Suprapubic skin (tissue), 4 donors: ENCODE measurements at regions not wholly inside any gene's neighbourhood (a gene's known extent, or its start where the extent isn't known, plus 50 kb on each side); places are given as distances from the start of the nearest gene placed in this dataset.

Source experiments
- DNase-seq, 2 donors: peaks; one replicate each; pipeline ENCODE4 v3.0.0-alpha.2; 2019; ENCODE audit warnings: low spot score in 2 of 2
- H3K27ac ChIP-seq: fragments of 200-600 bp; sonication (generic); one replicate; pipeline ENCODE4 v1.5.1; 2019
- H3K27me3 ChIP-seq: fragments of 200-600 bp; sonication (generic); one replicate; pipeline ENCODE4 v1.5.1; 2019
- H3K36me3 ChIP-seq: fragments of 200-600 bp; sonication (generic); one replicate; pipeline ENCODE4 v1.5.1; 2019
- H3K4me1 ChIP-seq: fragments of 200-600 bp; sonication (generic); one replicate; pipeline ENCODE4 v1.5.1; 2019
- H3K4me3 ChIP-seq: fragments of 200-600 bp; sonication (generic); one replicate; pipeline ENCODE4 v1.5.1; 2019; ENCODE audit warnings: mild to moderate bottlenecking
- H3K9me3 ChIP-seq: fragments of 200-600 bp; sonication (generic); one replicate; pipeline ENCODE4 v1.5.1; 2019
- CTCF ChIP-seq, 2 donors: fragments of 200-600 bp in 1 of 2; fragments of 450-650 bp in 1 of 2; sonication (generic) in 1 of 2; IDR thresholded peaks; one replicate each; pipeline ENCODE4 v1.5.1; 2016 to 2019; ENCODE audit warnings: antibody characterized with exemption in 2 of 2, mild to moderate bottlenecking in 1 of 2, moderate library complexity in 1 of 2
- EP300 ChIP-seq: sonication (generic); formaldehyde crosslinking; IDR thresholded peaks from one replicate; pipeline ENCODE4 v1.6.1; 2017; ENCODE audit warnings: antibody characterized with exemption
- POLR2A ChIP-seq, 2 donors: fragments of 450-650 bp; IDR thresholded peaks; one replicate each; pipeline ENCODE4 v1.6.1; 2017; ENCODE audit warnings: antibody characterized with exemption in 2 of 2, mild to moderate bottlenecking in 2 of 2, moderate library complexity in 2 of 2
- POLR2AphosphoS5 ChIP-seq, 3 donors: sonication (generic); formaldehyde crosslinking; IDR thresholded peaks; one replicate each; pipeline ENCODE4 v1.6.1; 2017; ENCODE audit warnings: antibody characterized with exemption in 3 of 3
- WGBS: methylation state at CpG from one replicate; pipeline ENCODE4 v1.1.5; 2018; 5-methylcytosine and 5-hydroxymethylcytosine counted together

GRCh38 chr9:29717631-29718030 lies 2144.3 kb upstream of the C9orf72 start:
- Histone ChIP-seq H3K27ac (no peak overlapping the region), H3K4me3 (no peak overlapping the region), H3K4me1 (no peaks in the 10 kb centered on the region), H3K36me3 (no peaks in the 10 kb centered on the region), H3K27me3 (no peaks in the 10 kb centered on the region), H3K9me3 (no peaks in the 10 kb centered on the region)
- no peak for DNase-seq
- 58% methylated on average over 2 of the region's 2 CpGs for WGBS
- TF ChIP-seq CTCF (IDR thresholded peaks at IDR 0.05) = no peak
- no peak for TF ChIP-seq EP300
- TF ChIP-seq POLR2AphosphoS5 (IDR thresholded peaks at IDR 0.05) = no peak
- TF ChIP-seq POLR2A (IDR thresholded peaks at IDR 0.05) = no peak

- peaks cover 7% of the 10 kb centered on the region for H3K9me3 ChIP-seq
- H3K27me3 ChIP-seq = no peaks in the 10 kb centered on the region
- H3K4me3 ChIP-seq = no peak overlapping the region
- TF ChIP-seq CTCF (IDR thresholded peaks at IDR 0.05) = no peak
- TF ChIP-seq EP300 = no peak
- TF ChIP-seq POLR2AphosphoS5 (IDR thresholded peaks at IDR 0.05) = no peak
- TF ChIP-seq POLR2A (IDR thresholded peaks at IDR 0.05) = no peak
- H3K27ac ChIP-seq = no peak overlapping the region
- no peaks in the 10 kb centered on the region for H3K4me1 ChIP-seq
- 28% methylated on average over 1 of the region's 1 CpG for WGBS
- no peak for DNase-seq
- no peaks in the 10 kb centered on the region for H3K36me3 ChIP-seq
Observed at GRCh38 chr9:29730163-29730562, 2156.9 kb upstream of the C9orf72 start.

GRCh38 chr9:29740518-29740917 lies 2167.2 kb upstream of the C9orf72 start:
- 75% methylated on average over 3 of the region's 3 CpGs for WGBS
- no peak for DNase-seq
- H3K27me3 ChIP-seq = no peaks in the 10 kb centered on the region
- no peak overlapping the region for H3K4me3 ChIP-seq
- H3K27ac ChIP-seq = no peak overlapping the region
- no peaks in the 10 kb centered on the region for H3K4me1 ChIP-seq
- TF ChIP-seq CTCF (IDR thresholded peaks at IDR 0.05) (no peak), POLR2A (IDR thresholded peaks at IDR 0.05) (no peak), EP300 (no peak), POLR2AphosphoS5 (IDR thresholded peaks at IDR 0.05) (no peak)
- H3K9me3 ChIP-seq = no peaks in the 10 kb centered on the region
- H3K36me3 ChIP-seq = no peaks in the 10 kb centered on the region

GRCh38 chr9:29741169-29741568 lies 2167.9 kb upstream of the C9orf72 start:
- no peaks in the 10 kb centered on the region for H3K4me1 ChIP-seq
- no peaks in the 10 kb centered on the region for H3K9me3 ChIP-seq
- TF ChIP-seq CTCF (IDR thresholded peaks at IDR 0.05) (no peak), POLR2A (IDR thresholded peaks at IDR 0.05) (no peak), POLR2AphosphoS5 (IDR thresholded peaks at IDR 0.05) (no peak), EP300 (no peak)
- H3K27ac ChIP-seq = no peak overlapping the region
- H3K36me3 ChIP-seq = no peaks in the 10 kb centered on the region
- DNase-seq = no peak
- no peaks in the 10 kb centered on the region for H3K27me3 ChIP-seq
- no peak overlapping the region for H3K4me3 ChIP-seq

- Histone ChIP-seq H3K4me1 (no peaks in the 10 kb centered on the region), H3K27me3 (no peaks in the 10 kb centered on the region), H3K36me3 (no peaks in the 10 kb centered on the region), H3K4me3 (no peak overlapping the region), H3K27ac (no peak overlapping the region), H3K9me3 (no peaks in the 10 kb centered on the region)
- DNase-seq = no peak
- WGBS = 25% methylated on average over 2 of the region's 2 CpGs
- TF ChIP-seq CTCF (IDR thresholded peaks at IDR 0.05) = no peak
- TF ChIP-seq POLR2A (IDR thresholded peaks at IDR 0.05) = no peak
- TF ChIP-seq EP300 = no peak
- no peak for TF ChIP-seq POLR2AphosphoS5 (IDR thresholded peaks at IDR 0.05)
Observed at GRCh38 chr9:29750062-29750461, 2176.8 kb upstream of the C9orf72 start.
